ENCODE measurements at regions not wholly inside any gene's neighbourhood (a gene's known extent, or its start where the extent isn't known, plus 50 kb on each side); places are given as distances from the start of the nearest gene placed in this dataset.
"Not testable (repeated sequence)": the region's sequence is repeated elsewhere in the genome, so short reads cannot be mapped to it uniquely, and the experiment has no call there.

DNA sequence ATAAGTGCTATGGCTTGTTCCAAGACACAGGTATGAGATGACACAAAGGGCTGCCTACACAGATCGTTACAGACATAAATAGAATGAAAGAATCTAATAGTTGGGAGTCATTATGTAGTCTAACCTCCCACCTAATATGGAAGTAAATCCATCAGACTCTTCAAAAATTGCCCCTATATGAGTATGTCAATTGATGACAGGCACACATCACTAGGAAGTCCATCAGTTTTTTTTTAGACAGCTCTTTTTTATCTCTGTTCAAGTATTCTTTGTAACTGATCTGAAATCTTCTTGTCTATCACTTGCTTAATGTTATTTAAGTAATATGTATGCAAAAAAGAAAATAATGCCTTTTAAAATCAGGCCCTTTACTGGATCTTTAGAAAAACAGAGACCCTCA lies 191.6 kb downstream of the UBE2NL start:
- FAIRE-seq (no peak), ATAC-seq (no peak), DNase-seq (no peak)
- no peaks in the 10 kb centered on the region for H3K4me1 ChIP-seq
- intact Hi-C loops (cut with DNase I) = no loop called here
- no peaks in the 10 kb centered on the region for H3K27me3 ChIP-seq
- TF ChIP-seq, protein P1, sequence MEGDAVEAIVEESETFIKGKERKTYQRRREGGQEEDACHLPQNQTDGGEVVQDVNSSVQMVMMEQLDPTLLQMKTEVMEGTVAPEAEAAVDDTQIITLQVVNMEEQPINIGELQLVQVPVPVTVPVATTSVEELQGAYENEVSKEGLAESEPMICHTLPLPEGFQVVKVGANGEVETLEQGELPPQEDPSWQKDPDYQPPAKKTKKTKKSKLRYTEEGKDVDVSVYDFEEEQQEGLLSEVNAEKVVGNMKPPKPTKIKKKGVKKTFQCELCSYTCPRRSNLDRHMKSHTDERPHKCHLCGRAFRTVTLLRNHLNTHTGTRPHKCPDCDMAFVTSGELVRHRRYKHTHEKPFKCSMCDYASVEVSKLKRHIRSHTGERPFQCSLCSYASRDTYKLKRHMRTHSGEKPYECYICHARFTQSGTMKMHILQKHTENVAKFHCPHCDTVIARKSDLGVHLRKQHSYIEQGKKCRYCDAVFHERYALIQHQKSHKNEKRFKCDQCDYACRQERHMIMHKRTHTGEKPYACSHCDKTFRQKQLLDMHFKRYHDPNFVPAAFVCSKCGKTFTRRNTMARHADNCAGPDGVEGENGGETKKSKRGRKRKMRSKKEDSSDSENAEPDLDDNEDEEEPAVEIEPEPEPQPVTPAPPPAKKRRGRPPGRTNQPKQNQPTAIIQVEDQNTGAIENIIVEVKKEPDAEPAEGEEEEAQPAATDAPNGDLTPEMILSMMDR (IDR thresholded peaks at IDR 0.05) = no peak
- no peaks in the 10 kb centered on the region for H3K36me3 ChIP-seq
- H3K9me3 ChIP-seq = no peaks in the 10 kb centered on the region
- no peak overlapping the region for H3K27ac ChIP-seq
- 43 to 63% methylated on average over 1 of the region's 1 CpG for WGBS, 2 donors
- no peak overlapping the region for H3K4me3 ChIP-seq

DNA sequence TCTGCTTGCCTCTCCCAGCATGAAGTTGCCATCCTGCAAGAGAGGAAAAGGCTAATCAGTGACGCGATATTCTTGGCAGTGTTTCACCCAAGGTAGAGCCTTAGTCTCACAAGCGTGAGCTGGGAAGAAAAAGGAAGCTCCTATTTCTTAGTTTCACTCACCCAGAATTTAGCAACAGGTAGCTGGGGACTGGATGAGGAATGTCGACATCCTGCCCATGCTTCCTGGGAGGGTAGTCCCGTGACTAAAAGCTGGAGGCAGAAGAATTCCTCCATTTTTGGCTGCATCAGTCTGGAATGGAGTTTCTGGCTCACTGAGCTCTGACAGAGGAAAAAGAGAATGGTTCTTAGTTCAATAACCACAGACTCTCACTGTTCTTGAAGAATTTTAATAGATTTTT lies 198.4 kb downstream of the UBE2NL start:
- H3K9me3 ChIP-seq; DNase-seq; ATAC-seq; FAIRE-seq; H3K27me3 ChIP-seq; H3K27ac ChIP-seq; H3K4me3 ChIP-seq; H3K4me1 ChIP-seq; H3K36me3 ChIP-seq; intact Hi-C loops (cut with DNase I): not testable (repeated sequence)
- WGBS, 2 donors = 68 to 70% methylated on average over 5 of the region's 5 CpGs

DNA sequence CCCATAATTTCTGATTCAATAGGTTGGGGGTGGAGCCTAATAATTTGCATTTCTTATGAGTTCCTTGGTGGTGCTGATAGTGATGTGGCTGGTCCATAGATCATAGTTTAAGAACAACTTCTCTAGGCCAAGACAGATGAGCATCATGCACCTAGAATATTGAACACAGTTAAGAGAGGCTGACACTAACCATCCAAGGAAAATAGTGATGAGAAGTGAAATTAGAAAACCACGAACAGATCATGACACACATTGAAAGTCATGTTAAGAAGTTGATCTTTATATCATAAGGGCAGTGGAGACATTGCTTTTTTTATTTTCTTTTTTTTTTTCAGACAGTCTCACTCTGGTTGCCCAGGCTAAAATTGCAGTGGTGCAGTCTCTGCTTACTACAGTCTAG lies 205.8 kb downstream of the UBE2NL start:
- H3K36me3 ChIP-seq; intact Hi-C loops (cut with DNase I); H3K4me3 ChIP-seq; DNase-seq; ATAC-seq; H3K27ac ChIP-seq; H3K9me3 ChIP-seq; H3K27me3 ChIP-seq; FAIRE-seq; H3K4me1 ChIP-seq: not testable (repeated sequence)
- WGBS, 2 donors = no CpG with 5 or more reads among the region's 1 CpG

DNA sequence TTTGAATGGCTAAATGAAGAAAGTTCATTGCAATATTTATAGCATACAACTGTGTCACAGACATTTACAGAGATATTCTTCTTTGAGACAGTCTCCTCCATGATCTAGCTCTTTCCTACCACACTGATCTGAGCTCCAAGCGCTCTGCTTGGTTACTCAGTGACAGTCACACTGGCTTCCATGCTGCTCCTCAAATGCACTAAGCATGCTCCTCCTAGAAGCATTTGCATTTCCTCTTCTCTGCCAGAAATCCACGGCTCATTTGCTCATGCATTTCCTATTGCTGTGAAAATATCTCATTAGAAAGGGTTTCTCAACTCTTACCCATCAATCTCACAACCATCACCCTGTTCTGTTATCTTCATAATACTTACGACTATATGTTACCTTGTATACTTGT lies 208.2 kb downstream of the UBE2NL start:
- not testable (repeated sequence) for FAIRE-seq

DNA sequence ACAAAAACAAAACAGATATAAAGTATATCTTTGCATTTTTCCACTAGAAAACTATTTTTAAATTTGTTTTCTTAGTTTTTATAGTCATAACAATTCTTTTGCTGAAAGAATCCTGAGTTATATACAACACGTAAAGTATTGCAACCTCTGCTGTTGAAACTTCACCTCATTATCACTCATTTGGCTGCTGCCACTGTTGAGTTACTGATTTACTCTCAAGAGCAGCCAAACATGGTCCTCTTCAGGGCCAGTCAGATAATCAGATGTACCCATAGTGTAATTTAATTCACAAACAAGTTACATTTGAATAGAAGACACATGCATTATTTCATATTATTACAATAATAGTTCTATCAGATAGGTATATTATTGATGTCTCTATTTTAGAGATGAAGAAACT lies 235.6 kb downstream of the UBE2NL start:
- FAIRE-seq = peak; percentile 47
- H3K4me1 ChIP-seq; H3K9me3 ChIP-seq; H3K27ac ChIP-seq; H3K27me3 ChIP-seq; H3K36me3 ChIP-seq; intact Hi-C loops (cut with DNase I); H3K4me3 ChIP-seq; ATAC-seq; DNase-seq: not testable (repeated sequence)
- no CpG with 5 or more reads among the region's 1 CpG for WGBS, 2 donors

More for the DNA sequence above, 208.2 kb downstream of the UBE2NL start:
- H3K27ac ChIP-seq; intact Hi-C loops (cut with DNase I); DNase-seq; H3K9me3 ChIP-seq; ATAC-seq; H3K4me3 ChIP-seq; H3K36me3 ChIP-seq; H3K4me1 ChIP-seq; H3K27me3 ChIP-seq: not testable (repeated sequence)
- WGBS, 2 donors = no CpG with 5 or more reads among the region's 3 CpGs

DNA sequence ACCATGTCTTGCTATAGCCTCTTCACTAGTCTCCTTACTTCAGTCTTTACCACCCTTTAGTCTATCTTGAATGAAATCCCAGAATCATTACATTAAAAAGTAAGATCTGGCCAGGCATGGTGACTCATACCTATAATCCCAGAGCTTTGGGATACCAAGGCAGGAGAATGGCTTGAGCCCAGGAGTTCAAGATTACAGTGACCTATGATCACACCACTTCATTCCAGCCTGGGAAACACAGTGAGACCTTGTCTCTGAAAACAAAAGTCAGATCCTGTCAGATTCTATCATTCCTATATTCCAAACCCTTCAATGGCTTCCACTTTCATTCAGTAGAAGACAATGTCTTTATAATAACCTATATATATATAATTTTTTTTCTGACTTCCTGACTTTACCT lies 237.7 kb downstream of the UBE2NL start:
- H3K9me3 ChIP-seq; DNase-seq; H3K4me3 ChIP-seq; intact Hi-C loops (cut with DNase I); H3K27ac ChIP-seq; H3K27me3 ChIP-seq; ATAC-seq; H3K4me1 ChIP-seq; H3K36me3 ChIP-seq: not testable (repeated sequence)
- FAIRE-seq = peak; percentile 9

DNA sequence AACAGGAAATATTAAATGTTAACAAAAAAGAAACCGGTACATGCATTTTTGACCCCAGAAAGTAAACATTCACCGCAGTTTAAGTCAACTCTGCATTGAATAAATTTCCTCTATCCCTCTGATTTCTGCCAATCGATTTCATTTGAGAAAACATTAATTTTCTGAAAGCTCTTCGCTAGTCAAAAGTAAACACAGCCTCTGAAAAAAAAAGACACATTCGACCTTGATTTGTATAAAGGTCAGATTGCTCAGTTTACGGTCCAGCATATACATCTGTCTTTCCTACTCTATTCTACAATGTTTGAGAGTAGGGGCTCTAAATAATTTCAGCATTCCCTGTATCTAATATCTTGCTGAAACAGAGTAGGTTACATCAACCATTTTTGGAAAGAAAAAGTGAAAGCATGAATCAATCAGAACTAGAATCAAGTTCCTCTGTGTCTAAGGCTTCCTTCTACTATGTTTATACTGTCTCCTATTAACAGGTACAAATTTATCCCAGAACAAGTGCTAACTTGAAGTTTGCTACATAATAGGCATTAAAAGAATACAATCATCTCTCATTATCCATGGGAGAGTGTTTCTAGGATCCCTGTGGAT lies 243.8 kb downstream of the UBE2NL start:
- peak; percentile 96 for FAIRE-seq
- H3K9me3 ChIP-seq; H3K27ac ChIP-seq; H3K4me1 ChIP-seq; H3K27me3 ChIP-seq; ATAC-seq; H3K4me3 ChIP-seq; DNase-seq; intact Hi-C loops (cut with DNase I); H3K36me3 ChIP-seq: not testable (repeated sequence)
- WGBS, 2 donors = 8 to 11% methylated on average over 5 of the region's 6 CpGs

DNA sequence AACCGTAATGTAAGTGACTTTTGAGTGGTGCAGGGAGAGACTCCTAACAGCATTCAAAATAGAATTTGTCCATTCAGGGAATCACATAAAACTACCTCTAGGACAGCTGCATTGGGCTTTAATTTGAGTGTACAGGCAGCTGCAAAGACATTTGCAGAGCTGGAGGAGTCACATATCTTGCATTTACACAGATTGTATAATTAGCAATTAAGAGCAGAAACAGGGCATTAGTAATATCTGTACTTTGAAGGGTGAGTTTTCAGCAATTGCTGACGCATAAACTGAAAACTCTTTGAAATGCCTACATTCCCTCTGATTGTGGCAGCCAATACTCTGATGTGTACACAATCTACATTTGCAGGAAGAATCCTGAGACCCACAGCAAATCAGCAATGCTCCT lies 245.6 kb downstream of the UBE2NL start:
- ATAC-seq; H3K4me1 ChIP-seq; H3K9me3 ChIP-seq; H3K27me3 ChIP-seq; intact Hi-C loops (cut with DNase I); FAIRE-seq; H3K4me3 ChIP-seq; H3K27ac ChIP-seq; DNase-seq; H3K36me3 ChIP-seq: not testable (repeated sequence)
- 22 to 83% methylated on average over 1 of the region's 2 CpGs for WGBS, 2 donors

DNA sequence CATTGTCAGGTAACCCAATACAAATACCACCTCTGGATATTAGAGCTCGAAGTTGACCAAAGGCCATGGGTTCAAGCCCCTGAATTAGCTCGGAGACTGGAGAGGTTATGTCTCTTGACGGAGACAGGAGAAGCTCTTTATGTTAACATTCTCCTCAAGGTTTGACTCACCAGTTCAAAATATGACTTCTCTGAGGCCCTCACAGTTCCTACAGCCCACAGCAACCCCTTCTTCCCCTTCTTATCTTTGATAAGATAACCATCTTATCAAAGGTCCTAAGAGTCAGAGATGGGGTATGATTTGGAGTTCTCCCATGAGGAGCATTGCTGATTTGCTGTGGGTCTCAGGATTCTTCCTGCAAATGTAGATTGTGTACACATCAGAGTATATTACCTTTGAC lies 246.6 kb downstream of the UBE2NL start:
- H3K36me3 ChIP-seq; FAIRE-seq; H3K4me1 ChIP-seq; H3K9me3 ChIP-seq; H3K4me3 ChIP-seq; intact Hi-C loops (cut with DNase I); ATAC-seq; H3K27me3 ChIP-seq; H3K27ac ChIP-seq; DNase-seq: not testable (repeated sequence)
- WGBS, 2 donors = no CpG with 5 or more reads among the region's 3 CpGs

DNA sequence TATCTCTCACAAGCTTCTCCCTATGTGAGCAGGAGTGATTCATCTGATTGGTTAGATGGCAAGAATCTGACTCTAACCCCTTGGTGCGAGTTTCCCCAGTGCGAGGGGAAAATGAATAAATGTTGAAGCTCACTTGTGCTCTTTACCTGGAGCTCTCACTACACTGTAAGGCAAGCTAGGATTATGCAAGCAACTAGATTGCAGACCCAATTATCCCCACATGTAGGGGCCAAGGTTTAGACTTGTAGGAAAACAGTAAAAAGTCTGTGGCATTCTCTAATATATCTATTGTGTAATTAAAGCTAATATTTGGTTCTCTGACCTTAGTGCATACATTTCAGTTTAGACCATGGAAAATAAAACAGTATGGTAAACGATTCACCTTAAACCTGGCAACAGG lies 247.2 kb downstream of the UBE2NL start:
- H3K27ac ChIP-seq; H3K9me3 ChIP-seq; ATAC-seq; DNase-seq; intact Hi-C loops (cut with DNase I); FAIRE-seq; H3K4me3 ChIP-seq; H3K27me3 ChIP-seq; H3K36me3 ChIP-seq; H3K4me1 ChIP-seq: not testable (repeated sequence)
- WGBS, 2 donors = 70 to 74% methylated on average over 2 of the region's 3 CpGs

DNA sequence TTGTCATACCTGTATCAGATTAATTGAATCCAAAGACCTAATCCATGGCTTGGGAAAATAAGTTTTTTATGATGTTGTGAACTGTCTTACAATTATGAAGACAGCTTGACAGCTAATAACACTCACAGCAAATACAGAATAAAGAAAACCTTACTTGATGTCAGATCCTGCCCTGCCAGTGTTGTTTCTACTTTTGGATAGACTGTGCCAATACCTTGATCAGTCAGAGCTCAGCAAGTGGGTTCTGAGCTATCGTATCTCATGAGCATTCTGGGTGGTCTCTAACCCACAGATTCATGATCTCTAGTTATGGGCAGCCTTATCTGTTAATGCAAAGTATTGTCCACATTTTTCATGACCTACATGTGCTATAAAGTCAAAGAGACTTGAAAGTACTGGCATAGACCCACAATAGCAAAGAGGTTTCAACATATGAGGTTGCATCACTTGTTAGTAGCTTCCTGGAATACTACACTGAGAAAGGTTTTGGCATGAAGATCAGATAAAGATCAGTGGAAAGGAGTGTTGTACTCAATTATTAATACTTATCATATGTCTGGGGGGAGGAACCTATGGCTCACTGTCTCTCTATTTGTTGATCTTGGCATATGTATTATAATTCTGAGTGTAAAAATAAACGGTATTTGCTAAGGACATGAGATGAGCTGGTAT lies 250.7 kb downstream of the UBE2NL start:
- 21 to 27% methylated on average over 1 of the region's 2 CpGs for WGBS, 2 donors

DNA sequence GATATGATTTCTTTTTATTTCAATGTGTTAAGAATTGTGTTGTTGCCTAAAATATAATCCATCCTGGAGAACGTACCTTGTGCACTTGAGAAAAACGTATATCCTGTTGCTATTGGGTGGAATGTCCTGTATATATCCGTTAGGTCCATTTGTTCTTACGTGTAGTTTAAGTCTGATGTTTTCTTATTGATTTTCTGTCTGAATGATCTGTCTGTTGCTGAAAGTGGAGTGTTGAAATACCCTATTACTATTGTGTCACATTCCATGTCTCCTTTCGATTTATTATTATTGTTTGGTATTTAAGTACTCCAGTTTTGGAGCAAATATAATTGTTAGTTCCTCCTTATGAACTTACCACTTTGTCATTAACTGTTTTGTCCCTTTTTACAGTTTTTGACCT lies 270.6 kb downstream of the UBE2NL start:
- H3K9me3 ChIP-seq; H3K4me1 ChIP-seq; H3K4me3 ChIP-seq; FAIRE-seq; H3K36me3 ChIP-seq; intact Hi-C loops (cut with DNase I); H3K27me3 ChIP-seq; ATAC-seq; DNase-seq; H3K27ac ChIP-seq: not testable (repeated sequence)
- 28 to 31% methylated on average over 4 to 5 of the region's 5 CpGs for WGBS, 2 donors

More for the DNA sequence above, 250.7 kb downstream of the UBE2NL start:
- H3K4me3 ChIP-seq; intact Hi-C loops (cut with DNase I); H3K9me3 ChIP-seq; H3K27ac ChIP-seq; H3K36me3 ChIP-seq; DNase-seq; H3K27me3 ChIP-seq; FAIRE-seq; H3K4me1 ChIP-seq: not testable (repeated sequence)
- peak in 1 of 4 donors; percentile 45 for ATAC-seq
